MM.1S (cell line): ENCODE measurements at regions not wholly inside any gene's neighbourhood (a gene's known extent, or its start where the extent isn't known, plus 50 kb on each side); places are given as distances from the start of the nearest gene placed in this dataset.

Source experiments
- EZH2 ChIP-seq: fragments of 300-600 bp; sonication (generic); optimal IDR thresholded peaks from 2 replicates; pipeline ENCODE3; 2017; ENCODE audit warnings: low read depth, mild to moderate bottlenecking, antibody characterized with exemption, low read length, mixed read lengths
- TF ChIP-seq, protein P1 (sequence below): fragments of 300-600 bp; sonication (generic); IDR thresholded peaks from 2 replicates; pipeline ENCODE4 v1.5.1; 2016; ENCODE audit warnings: antibody characterized with exemption, low read length, mixed read lengths

DNA sequence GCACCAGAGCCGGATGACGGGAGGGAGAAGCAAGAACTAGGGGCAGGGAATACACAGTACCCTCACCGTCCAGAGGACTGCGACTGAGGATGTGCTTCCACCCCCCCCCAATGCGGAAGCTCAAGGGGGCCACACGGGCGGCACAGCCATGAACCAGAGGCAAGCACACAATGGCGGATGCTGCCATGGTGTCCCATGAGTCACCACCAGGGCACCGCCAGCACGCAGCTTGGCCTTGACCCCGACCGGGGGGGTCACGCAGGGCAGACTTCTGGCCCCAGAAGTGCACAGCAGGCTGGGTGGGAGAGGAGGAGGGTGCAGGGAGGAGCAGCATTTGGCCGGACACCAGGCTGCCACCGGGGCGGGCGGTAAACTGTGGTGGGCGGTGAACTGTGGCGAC, 83.5 kb upstream of the ZNF254 start:
- TF ChIP-seq, protein P1, sequence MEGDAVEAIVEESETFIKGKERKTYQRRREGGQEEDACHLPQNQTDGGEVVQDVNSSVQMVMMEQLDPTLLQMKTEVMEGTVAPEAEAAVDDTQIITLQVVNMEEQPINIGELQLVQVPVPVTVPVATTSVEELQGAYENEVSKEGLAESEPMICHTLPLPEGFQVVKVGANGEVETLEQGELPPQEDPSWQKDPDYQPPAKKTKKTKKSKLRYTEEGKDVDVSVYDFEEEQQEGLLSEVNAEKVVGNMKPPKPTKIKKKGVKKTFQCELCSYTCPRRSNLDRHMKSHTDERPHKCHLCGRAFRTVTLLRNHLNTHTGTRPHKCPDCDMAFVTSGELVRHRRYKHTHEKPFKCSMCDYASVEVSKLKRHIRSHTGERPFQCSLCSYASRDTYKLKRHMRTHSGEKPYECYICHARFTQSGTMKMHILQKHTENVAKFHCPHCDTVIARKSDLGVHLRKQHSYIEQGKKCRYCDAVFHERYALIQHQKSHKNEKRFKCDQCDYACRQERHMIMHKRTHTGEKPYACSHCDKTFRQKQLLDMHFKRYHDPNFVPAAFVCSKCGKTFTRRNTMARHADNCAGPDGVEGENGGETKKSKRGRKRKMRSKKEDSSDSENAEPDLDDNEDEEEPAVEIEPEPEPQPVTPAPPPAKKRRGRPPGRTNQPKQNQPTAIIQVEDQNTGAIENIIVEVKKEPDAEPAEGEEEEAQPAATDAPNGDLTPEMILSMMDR: no peak
- no peak for TF ChIP-seq EZH2
